Mammary epithelial cell (primary cell): ENCODE measurements at regions not wholly inside any gene's neighbourhood (a gene's known extent, or its start where the extent isn't known, plus 50 kb on each side); places are given as distances from the start of the nearest gene placed in this dataset.

Experiments
- EZH2 ChIP-seq: IDR thresholded peaks from 2 replicates; pipeline ENCODE4 v1.6.1; 2012; ENCODE audit warnings: low read length, inconsistent platforms, borderline replicate concordance
- TF ChIP-seq, protein P1 (sequence below), 2 donors: IDR thresholded peaks in 1 of 2; conservative IDR thresholded peaks in 1 of 2; 2 replicates each; pipeline ENCODE4 v1.5.1; 2011 to 2012; ENCODE audit warnings: inconsistent platforms in 2 of 2, low read length in 2 of 2, mild to moderate bottlenecking in 2 of 2, control low read depth in 1 of 2, low read depth in 1 of 2; ENCODE audit not compliant: insufficient read depth in 1 of 2; ENCODE audit errors: extremely low read depth in 1 of 2

DNA sequence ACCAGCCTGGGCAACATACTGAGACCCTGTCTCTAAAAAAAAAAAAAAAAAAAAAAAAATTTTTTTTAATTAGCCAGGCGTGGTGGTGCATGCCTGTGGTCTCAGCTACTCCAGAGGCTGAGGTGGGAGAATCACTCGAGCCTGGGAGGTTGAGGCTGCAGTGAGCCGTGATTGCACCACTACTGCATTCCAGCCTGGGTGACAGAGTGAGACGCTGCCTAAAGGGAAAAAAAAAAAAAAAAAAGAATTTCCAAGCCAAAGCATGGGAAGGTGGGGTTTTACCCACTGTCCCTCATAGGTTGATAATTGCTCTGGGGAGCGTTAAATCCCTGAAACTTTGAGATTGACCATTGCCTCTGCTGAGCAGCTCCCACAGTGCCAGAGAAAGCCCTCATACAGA, 427.5 kb downstream of the BCOR start:
- TF ChIP-seq, protein P1, sequence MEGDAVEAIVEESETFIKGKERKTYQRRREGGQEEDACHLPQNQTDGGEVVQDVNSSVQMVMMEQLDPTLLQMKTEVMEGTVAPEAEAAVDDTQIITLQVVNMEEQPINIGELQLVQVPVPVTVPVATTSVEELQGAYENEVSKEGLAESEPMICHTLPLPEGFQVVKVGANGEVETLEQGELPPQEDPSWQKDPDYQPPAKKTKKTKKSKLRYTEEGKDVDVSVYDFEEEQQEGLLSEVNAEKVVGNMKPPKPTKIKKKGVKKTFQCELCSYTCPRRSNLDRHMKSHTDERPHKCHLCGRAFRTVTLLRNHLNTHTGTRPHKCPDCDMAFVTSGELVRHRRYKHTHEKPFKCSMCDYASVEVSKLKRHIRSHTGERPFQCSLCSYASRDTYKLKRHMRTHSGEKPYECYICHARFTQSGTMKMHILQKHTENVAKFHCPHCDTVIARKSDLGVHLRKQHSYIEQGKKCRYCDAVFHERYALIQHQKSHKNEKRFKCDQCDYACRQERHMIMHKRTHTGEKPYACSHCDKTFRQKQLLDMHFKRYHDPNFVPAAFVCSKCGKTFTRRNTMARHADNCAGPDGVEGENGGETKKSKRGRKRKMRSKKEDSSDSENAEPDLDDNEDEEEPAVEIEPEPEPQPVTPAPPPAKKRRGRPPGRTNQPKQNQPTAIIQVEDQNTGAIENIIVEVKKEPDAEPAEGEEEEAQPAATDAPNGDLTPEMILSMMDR (conservative IDR thresholded peaks at IDR 0.05 in 1 of 2, IDR thresholded peaks at IDR 0.05 in 1 of 2; ENCODE audit: extremely low read depth in 1 of 2, insufficient read depth in 1 of 2, low read depth in 1 of 2, low read length in 2 of 2), result no peak
- no peak for TF ChIP-seq EZH2
